AG10803 (cell line): ENCODE measurements at regions not wholly inside any gene's neighbourhood (a gene's known extent, or its start where the extent isn't known, plus 50 kb on each side); places are given as distances from the start of the nearest gene placed in this dataset.

Experiments
- DNase-seq: peaks from one replicate; pipeline ENCODE4 v3.0.0; 2010; ENCODE audit warnings: low read depth
- H3K4me3 ChIP-seq: 2 replicates; pipeline ENCODE4 v1.5.1; 2011; ENCODE audit warnings: mild to moderate bottlenecking, low read length, control low read depth
- TF ChIP-seq, protein P1 (sequence below): conservative IDR thresholded peaks from 2 replicates; pipeline ENCODE4 v1.5.1; 2011; ENCODE audit warnings: mild to moderate bottlenecking, low read length, control low read depth, inconsistent platforms

DNA sequence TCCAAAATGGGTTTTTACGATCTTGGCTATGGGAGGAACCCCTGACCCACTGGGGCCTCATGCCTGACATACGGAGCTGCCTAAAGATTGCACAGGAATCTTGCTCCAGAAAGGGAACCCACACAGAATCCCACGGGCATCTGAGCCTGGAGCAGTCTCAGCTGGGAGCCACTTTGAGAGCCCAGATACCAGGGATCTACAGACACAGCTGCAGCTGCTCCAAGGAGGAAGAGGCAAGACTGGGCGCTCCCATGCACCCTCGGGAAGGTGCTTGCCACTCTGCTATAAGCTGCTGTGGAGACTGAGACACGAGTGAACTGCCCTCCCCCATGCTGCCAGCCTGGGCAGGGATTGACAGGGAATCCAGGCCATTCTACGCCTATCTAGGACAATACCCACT is 202.5 kb downstream of the REEP3 start:
- no peak overlapping the region for H3K4me3 ChIP-seq
- TF ChIP-seq, protein P1, sequence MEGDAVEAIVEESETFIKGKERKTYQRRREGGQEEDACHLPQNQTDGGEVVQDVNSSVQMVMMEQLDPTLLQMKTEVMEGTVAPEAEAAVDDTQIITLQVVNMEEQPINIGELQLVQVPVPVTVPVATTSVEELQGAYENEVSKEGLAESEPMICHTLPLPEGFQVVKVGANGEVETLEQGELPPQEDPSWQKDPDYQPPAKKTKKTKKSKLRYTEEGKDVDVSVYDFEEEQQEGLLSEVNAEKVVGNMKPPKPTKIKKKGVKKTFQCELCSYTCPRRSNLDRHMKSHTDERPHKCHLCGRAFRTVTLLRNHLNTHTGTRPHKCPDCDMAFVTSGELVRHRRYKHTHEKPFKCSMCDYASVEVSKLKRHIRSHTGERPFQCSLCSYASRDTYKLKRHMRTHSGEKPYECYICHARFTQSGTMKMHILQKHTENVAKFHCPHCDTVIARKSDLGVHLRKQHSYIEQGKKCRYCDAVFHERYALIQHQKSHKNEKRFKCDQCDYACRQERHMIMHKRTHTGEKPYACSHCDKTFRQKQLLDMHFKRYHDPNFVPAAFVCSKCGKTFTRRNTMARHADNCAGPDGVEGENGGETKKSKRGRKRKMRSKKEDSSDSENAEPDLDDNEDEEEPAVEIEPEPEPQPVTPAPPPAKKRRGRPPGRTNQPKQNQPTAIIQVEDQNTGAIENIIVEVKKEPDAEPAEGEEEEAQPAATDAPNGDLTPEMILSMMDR, result no peak
- no peak for DNase-seq

DNA sequence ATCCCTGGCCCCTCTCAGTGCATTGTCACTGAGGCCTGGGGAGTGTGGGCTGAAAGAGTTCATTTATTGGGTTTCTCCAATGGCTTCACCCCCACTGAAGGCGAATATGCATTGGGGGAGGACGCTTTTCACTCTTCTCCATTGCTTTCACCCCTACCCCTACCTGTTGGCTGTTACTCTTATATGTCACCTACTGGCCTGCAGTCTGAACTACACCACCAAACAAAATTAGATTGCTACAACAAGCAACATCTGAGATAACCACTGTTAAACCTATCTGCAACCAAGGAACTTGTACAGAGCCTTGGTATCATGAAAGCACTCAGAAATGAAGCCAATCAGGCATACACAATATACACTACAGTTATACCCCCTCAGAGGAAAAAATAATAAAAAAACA is 203.7 kb downstream of the REEP3 start:
- no peak overlapping the region for H3K4me3 ChIP-seq
- TF ChIP-seq, protein P1, result no peak
- DNase-seq, result no peak

DNA sequence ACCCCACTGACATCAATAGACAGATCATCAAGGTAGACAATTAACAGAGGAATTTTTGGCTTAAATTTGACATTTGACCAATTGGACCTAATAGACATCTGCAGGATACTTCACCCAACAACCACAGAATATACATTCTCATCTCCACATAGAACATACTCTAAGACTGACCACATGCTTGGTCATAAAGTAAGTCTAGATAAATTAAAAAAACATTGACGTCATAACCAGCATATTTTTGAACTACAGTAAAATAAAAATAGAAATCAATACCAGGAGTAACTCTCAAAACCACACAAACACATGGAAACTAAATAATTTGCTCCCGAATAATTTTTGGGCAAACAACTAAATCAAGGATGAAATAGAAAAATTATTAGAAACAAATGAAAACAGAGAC is 205.7 kb downstream of the REEP3 start:
- TF ChIP-seq, protein P1, result no peak
- H3K4me3 ChIP-seq, result no peak overlapping the region
- no peak for DNase-seq

DNA sequence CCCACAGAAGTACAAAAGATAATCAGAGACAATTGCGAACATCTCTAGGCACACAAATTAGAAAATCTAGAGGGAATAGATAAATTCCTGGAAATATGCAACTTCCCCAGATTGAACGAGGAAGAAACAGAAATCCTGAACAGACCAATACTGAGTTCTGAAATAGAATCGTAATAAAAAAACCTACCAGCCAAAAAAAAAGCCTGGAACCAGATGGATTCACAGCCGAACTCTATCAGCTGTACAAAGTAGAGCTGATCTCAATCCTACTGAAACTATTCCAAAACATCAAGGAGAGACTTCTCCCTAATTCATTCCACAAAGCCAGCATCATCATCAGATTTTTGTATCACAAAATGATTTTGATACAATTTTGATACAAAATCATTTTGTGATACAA is 206.4 kb downstream of the REEP3 start:
- no peak overlapping the region for H3K4me3 ChIP-seq
- TF ChIP-seq, protein P1, result no peak

GRCh38 chr10:63735305-63735704 is 214.1 kb downstream of the REEP3 start:
- TF ChIP-seq, protein P1, result no peak

More for the DNA sequence above, 206.4 kb downstream of the REEP3 start:
- DNase-seq, result no peak

DNA sequence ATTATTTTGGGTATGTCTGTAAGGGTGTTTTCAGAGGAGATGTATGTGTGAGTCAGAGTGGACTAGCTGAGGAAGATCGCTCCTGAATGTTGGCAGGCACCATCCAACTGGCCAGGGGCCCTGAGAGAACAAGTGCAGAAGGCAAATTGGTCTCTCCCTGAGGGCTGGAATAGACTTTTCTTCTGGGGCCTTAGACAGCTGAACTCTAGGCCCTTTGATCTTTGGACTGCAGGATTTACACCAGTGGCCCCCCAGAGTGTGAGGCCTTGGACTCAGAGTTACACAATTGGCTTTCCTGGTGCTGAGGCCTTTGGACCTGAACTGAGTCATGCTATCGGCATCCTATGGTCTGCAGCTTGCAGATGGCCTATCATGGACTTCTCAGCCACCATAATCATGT is 217.2 kb downstream of the REEP3 start:
- H3K4me3 ChIP-seq, result no peak overlapping the region
- DNase-seq, result peak; percentile 80
- TF ChIP-seq, protein P1, result no peak

More at GRCh38 chr10:63735305-63735704, 214.1 kb downstream of the REEP3 start:
- no peak overlapping the region for H3K4me3 ChIP-seq
- DNase-seq, result no peak

DNA sequence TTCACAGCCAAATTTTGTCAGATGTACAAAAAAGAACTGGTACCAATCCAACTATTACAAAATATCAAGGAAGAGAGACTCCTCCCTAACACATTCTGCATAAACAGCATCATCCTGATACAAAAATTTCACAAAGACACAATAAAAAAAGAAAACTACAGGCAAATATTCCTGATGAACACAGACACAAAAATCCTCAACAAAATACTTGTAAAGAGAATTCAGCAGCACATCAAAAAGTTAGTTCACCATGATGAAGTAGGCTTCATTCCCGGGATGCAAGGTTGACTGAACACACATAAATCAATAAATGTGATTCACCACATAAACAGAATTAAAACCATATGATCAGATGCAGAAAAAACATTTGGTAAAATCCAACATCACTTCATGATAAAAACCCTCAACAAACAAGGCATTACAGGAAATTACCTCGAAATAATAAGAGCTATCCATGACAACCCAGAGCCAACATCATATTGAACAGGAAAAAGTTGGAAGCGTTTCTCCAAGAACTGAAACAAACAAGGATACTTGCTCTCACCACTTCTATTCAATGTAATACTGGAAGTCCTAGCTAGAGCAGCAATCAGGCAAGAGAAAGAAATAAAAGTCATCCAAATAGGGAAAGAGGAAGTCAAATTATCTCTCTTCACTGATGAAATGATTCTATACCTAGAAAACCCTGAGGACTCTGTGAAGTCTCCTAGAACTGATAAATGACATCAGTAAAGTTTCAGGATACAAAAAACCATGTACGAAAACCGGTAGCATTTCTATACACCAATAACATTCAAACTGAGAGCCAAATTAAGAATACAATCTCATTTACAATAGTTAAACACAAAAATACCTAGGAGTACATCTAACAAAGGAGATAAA is 223.1 kb downstream of the REEP3 start:
- peak; percentile 98 for DNase-seq
- TF ChIP-seq, protein P1, result no peak
- no peak overlapping the region for H3K4me3 ChIP-seq
